ENCODE measurements at regions not wholly inside any gene's neighbourhood (a gene's known extent, or its start where the extent isn't known, plus 50 kb on each side); places are given as distances from the start of the nearest gene placed in this dataset.

GRCh38 chr18:78511666-78512601, 467.7 kb upstream of the SALL3 start:
- no peak overlapping the region for H3K4me3 ChIP-seq (ENCODE audit: low read depth, low read length)
- no peaks in the 10 kb centered on the region for H3K27me3 ChIP-seq (ENCODE audit: control insufficient read depth, insufficient read depth, low read length)
- H3K36me3 ChIP-seq (ENCODE audit: control insufficient read depth, insufficient read depth, low read length): no peaks in the 10 kb centered on the region
- TF ChIP-seq, protein P1, sequence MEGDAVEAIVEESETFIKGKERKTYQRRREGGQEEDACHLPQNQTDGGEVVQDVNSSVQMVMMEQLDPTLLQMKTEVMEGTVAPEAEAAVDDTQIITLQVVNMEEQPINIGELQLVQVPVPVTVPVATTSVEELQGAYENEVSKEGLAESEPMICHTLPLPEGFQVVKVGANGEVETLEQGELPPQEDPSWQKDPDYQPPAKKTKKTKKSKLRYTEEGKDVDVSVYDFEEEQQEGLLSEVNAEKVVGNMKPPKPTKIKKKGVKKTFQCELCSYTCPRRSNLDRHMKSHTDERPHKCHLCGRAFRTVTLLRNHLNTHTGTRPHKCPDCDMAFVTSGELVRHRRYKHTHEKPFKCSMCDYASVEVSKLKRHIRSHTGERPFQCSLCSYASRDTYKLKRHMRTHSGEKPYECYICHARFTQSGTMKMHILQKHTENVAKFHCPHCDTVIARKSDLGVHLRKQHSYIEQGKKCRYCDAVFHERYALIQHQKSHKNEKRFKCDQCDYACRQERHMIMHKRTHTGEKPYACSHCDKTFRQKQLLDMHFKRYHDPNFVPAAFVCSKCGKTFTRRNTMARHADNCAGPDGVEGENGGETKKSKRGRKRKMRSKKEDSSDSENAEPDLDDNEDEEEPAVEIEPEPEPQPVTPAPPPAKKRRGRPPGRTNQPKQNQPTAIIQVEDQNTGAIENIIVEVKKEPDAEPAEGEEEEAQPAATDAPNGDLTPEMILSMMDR (IDR thresholded peaks at IDR 0.05; ENCODE audit: insufficient read depth, low read length, poor library complexity, severe bottlenecking): no peak
- no peak for DNase-seq (ENCODE audit: low read depth)

- TF ChIP-seq, protein P1 (IDR thresholded peaks at IDR 0.05; ENCODE audit: insufficient read depth, low read length, poor library complexity, severe bottlenecking): no peak
- no peaks in the 10 kb centered on the region for H3K36me3 ChIP-seq (ENCODE audit: control insufficient read depth, insufficient read depth, low read length)
- no peaks in the 10 kb centered on the region for H3K27me3 ChIP-seq (ENCODE audit: control insufficient read depth, insufficient read depth, low read length)
- no peak overlapping the region for H3K4me3 ChIP-seq (ENCODE audit: low read depth, low read length)
- DNase-seq (ENCODE audit: low read depth): no peak
These were observed 464.5 kb upstream of the SALL3 start for GRCh38 chr18:78514910-78515670.

DNA sequence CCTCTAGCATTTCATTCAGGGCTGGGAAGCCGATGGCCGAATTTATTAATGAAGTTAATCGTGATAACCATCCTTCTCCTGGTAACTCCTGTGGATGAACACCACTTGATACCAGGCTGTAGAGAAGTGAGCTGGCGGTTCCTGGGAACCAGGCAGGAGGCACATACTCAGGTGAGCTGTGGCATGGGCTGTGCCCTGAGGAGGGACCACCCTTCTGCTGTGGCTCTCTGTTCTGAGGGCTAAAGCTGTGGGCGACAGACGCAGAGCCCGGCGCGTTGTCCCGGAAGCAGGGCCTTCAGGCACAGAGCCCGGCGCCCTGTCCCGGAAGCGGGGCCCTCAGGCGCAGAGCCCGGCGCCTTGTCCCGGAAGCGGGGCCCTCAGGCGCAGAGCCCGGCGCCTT, 462.3 kb upstream of the SALL3 start:
- DNase-seq (ENCODE audit: low read depth): no peak
- Histone ChIP-seq H3K27me3 (ENCODE audit: control insufficient read depth, insufficient read depth, low read length) (no peaks in the 10 kb centered on the region), H3K4me3 (ENCODE audit: low read depth, low read length) (no peak overlapping the region), H3K36me3 (ENCODE audit: control insufficient read depth, insufficient read depth, low read length) (no peaks in the 10 kb centered on the region)
- TF ChIP-seq, protein P1 (IDR thresholded peaks at IDR 0.05; ENCODE audit: insufficient read depth, low read length, poor library complexity, severe bottlenecking): no peak

- no peaks in the 10 kb centered on the region for H3K36me3 ChIP-seq (ENCODE audit: control insufficient read depth, insufficient read depth, low read length)
- DNase-seq (ENCODE audit: low read depth): no peak
- no peaks in the 10 kb centered on the region for H3K27me3 ChIP-seq (ENCODE audit: control insufficient read depth, insufficient read depth, low read length)
- no peak overlapping the region for H3K4me3 ChIP-seq (ENCODE audit: low read depth, low read length)
- TF ChIP-seq, protein P1 (IDR thresholded peaks at IDR 0.05; ENCODE audit: insufficient read depth, low read length, poor library complexity, severe bottlenecking): no peak
These were observed 461.6 kb upstream of the SALL3 start for GRCh38 chr18:78517973-78518372.

DNA sequence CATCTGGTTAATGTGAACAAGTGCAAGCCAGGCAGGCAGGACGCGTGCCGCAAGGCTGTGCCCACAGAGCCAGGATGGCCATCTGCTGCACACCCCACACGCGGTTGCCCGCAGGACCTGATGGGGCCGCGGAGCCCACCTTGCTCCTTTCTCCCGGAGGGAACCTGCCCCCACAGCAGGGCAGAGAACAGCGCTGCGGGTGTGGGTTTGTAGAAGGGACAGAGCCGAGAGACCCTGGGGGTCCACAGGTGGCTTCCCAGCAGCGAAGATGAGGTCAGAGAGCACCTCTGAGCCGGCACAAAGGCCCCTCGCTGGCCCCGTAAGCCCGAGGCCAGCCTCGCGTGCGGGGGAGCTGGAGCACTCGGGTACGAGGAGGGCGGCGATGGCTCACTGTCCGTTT, 460.8 kb upstream of the SALL3 start:
- no peaks in the 10 kb centered on the region for H3K27me3 ChIP-seq (ENCODE audit: control insufficient read depth, insufficient read depth, low read length)
- H3K4me3 ChIP-seq (ENCODE audit: low read depth, low read length): no peak overlapping the region
- no peak for DNase-seq (ENCODE audit: low read depth)
- TF ChIP-seq, protein P1 (IDR thresholded peaks at IDR 0.05; ENCODE audit: insufficient read depth, low read length, poor library complexity, severe bottlenecking): no peak
- no peaks in the 10 kb centered on the region for H3K36me3 ChIP-seq (ENCODE audit: control insufficient read depth, insufficient read depth, low read length)
